Type B pancreatic cell (in vitro differentiated cells): ENCODE measurements at regions not wholly inside any gene's neighbourhood (a gene's known extent, or its start where the extent isn't known, plus 50 kb on each side); places are given as distances from the start of the nearest gene placed in this dataset.
"Not testable (repeated sequence)": the region's sequence is repeated elsewhere in the genome, so short reads cannot be mapped to it uniquely, and the experiment has no call there.

ENCODE experiments used
- DNase-seq: peaks from one replicate; pipeline ENCODE4 v3.0.0; 2021; ENCODE audit warnings: mixed read lengths; ENCODE audit not compliant: unreplicated experiment; ENCODE audit errors: extremely low spot score
- H3K27ac Mint-ChIP-seq: 2 replicates; pipeline ENCODE4 v1.8.0; 2021; ENCODE audit warnings: mild to moderate bottlenecking, mixed read lengths
- H3K27me3 Mint-ChIP-seq: 2 replicates; pipeline ENCODE4 v1.8.0; 2021; ENCODE audit warnings: mixed read lengths
- H3K36me3 Mint-ChIP-seq: 2 replicates; pipeline ENCODE4 v1.8.0; 2021; ENCODE audit warnings: mixed read lengths
- H3K4me1 Mint-ChIP-seq: one replicate; pipeline ENCODE4 v1.8.0; 2021; ENCODE audit warnings: mixed read lengths; ENCODE audit not compliant: unreplicated experiment
- H3K4me3 Mint-ChIP-seq: 2 replicates; pipeline ENCODE4 v1.8.0; 2021; ENCODE audit warnings: mild to moderate bottlenecking, mixed read lengths
- H3K9me3 Mint-ChIP-seq: 2 replicates; pipeline ENCODE4 v1.8.0; 2021; ENCODE audit warnings: mixed read lengths
- TF ChIP-seq, protein P1 (sequence below): fragments of 200-600 bp; sonication (generic); conservative IDR thresholded peaks from 2 replicates; pipeline ENCODE4 v1.5.0; 2021; ENCODE audit warnings: antibody characterized with exemption, mild to moderate bottlenecking

GRCh38 chr4:9008407-9008806 lies 136.8 kb upstream of the HMX1 start:
- H3K27ac Mint-ChIP-seq, H3K9me3 Mint-ChIP-seq, H3K36me3 Mint-ChIP-seq, DNase-seq, H3K4me3 Mint-ChIP-seq, H3K27me3 Mint-ChIP-seq, H3K4me1 Mint-ChIP-seq: not testable (repeated sequence)

GRCh38 chr4:9001153-9001552 lies 129.5 kb upstream of the HMX1 start:
- not testable (repeated sequence) for DNase-seq, H3K9me3 Mint-ChIP-seq
- peaks cover 29% of the 10 kb centered on the region for H3K27me3 Mint-ChIP-seq

GRCh38 chr4:9000505-9001001 lies 128.9 kb upstream of the HMX1 start:
- DNase-seq: peak; percentile 77
- H3K9me3 Mint-ChIP-seq, H3K4me1 Mint-ChIP-seq, H3K27ac Mint-ChIP-seq, H3K36me3 Mint-ChIP-seq: not testable (repeated sequence)
- Mint-ChIP-seq H3K4me3 (peak overlapping the region; percentile 52), H3K27me3 (peaks cover 29% of the 10 kb centered on the region)
- TF ChIP-seq, protein P1, sequence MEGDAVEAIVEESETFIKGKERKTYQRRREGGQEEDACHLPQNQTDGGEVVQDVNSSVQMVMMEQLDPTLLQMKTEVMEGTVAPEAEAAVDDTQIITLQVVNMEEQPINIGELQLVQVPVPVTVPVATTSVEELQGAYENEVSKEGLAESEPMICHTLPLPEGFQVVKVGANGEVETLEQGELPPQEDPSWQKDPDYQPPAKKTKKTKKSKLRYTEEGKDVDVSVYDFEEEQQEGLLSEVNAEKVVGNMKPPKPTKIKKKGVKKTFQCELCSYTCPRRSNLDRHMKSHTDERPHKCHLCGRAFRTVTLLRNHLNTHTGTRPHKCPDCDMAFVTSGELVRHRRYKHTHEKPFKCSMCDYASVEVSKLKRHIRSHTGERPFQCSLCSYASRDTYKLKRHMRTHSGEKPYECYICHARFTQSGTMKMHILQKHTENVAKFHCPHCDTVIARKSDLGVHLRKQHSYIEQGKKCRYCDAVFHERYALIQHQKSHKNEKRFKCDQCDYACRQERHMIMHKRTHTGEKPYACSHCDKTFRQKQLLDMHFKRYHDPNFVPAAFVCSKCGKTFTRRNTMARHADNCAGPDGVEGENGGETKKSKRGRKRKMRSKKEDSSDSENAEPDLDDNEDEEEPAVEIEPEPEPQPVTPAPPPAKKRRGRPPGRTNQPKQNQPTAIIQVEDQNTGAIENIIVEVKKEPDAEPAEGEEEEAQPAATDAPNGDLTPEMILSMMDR: peak; percentile 78

More at GRCh38 chr4:9001153-9001552, 129.5 kb upstream of the HMX1 start:
- not testable (repeated sequence) for H3K4me3 Mint-ChIP-seq, H3K27ac Mint-ChIP-seq, H3K36me3 Mint-ChIP-seq, H3K4me1 Mint-ChIP-seq

DNA sequence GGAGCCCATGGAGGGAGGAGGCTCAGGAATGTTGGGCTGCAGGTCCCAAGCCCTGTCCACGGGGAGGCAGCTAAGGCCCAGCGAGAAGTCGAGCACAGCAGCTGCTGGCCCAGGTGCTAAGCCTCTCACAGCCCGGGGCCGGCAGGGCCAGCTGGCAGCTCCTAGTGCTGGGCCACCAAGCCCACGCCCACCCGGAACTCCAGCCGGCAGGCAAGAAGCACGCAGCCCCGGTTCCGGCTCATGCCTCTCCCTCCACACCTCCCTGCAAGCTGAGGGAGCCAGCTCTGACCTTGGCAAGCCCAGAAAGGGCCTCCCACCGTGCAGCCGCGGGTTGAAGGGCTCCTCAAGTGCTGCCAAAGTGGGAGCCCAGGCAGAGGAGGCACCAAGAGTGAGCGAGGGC lies 121.3 kb upstream of the HMX1 start:
- H3K27ac Mint-ChIP-seq, H3K4me1 Mint-ChIP-seq, H3K9me3 Mint-ChIP-seq, H3K27me3 Mint-ChIP-seq, DNase-seq, H3K4me3 Mint-ChIP-seq, H3K36me3 Mint-ChIP-seq: not testable (repeated sequence)

DNA sequence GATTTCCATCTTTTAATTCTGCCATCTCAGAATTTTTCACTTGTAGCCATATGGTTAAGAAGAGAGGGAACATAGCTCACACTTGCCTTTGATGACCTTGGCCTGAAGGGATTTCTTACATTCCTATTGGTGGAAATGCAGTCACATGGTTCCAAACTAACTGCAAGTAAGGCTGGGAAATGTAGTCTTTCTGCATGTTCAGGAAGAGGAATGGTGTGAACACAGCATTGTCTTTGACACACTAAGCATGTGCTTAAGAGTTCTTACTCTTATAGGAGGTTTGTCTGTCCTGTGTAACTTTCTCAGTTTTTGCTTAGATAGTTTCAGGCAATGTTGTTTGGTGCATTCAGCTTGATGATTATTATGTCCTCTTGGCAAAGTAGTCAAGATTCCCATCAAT lies 119.8 kb upstream of the HMX1 start:
- H3K9me3 Mint-ChIP-seq, H3K4me1 Mint-ChIP-seq, DNase-seq, H3K4me3 Mint-ChIP-seq, H3K27ac Mint-ChIP-seq, H3K36me3 Mint-ChIP-seq: not testable (repeated sequence)
- peaks cover 11% of the 10 kb centered on the region for H3K27me3 Mint-ChIP-seq

- H3K27ac Mint-ChIP-seq, DNase-seq, H3K4me1 Mint-ChIP-seq, H3K36me3 Mint-ChIP-seq, H3K4me3 Mint-ChIP-seq, H3K9me3 Mint-ChIP-seq: not testable (repeated sequence)
- H3K27me3 Mint-ChIP-seq: peaks cover 11% of the 10 kb centered on the region
Measured at GRCh38 chr4:8990341-8990740, 118.7 kb upstream of the HMX1 start.

- H3K36me3 Mint-ChIP-seq, H3K4me3 Mint-ChIP-seq, H3K27ac Mint-ChIP-seq, H3K4me1 Mint-ChIP-seq, H3K9me3 Mint-ChIP-seq, H3K27me3 Mint-ChIP-seq, DNase-seq: not testable (repeated sequence)
Measured at GRCh38 chr4:8985786-8986185, 114.1 kb upstream of the HMX1 start.

DNA sequence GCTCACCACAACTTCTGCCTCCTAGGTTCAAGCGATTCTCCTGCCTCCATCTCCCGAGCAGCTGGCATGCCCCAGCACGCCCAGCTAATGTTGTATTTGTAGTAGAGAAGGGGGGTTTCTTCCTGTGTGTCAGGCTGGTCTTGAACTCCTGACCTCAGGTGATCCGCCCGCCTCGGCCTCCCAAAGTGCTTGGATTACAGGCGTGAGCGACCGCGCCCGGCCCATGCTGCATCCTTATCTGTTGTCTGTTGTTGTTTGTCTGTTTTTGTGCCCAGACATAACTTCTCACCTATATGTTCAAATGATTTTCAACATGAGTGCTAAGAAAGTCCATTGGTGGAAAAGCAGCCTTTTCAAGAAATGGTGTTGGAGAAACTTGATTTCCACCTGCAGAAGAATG lies 113.0 kb upstream of the HMX1 start:
- not testable (repeated sequence) for DNase-seq, H3K4me3 Mint-ChIP-seq, H3K36me3 Mint-ChIP-seq, H3K27ac Mint-ChIP-seq, H3K9me3 Mint-ChIP-seq, H3K4me1 Mint-ChIP-seq, H3K27me3 Mint-ChIP-seq

GRCh38 chr4:8983921-8984320 lies 112.3 kb upstream of the HMX1 start:
- not testable (repeated sequence) for H3K36me3 Mint-ChIP-seq, H3K9me3 Mint-ChIP-seq

DNA sequence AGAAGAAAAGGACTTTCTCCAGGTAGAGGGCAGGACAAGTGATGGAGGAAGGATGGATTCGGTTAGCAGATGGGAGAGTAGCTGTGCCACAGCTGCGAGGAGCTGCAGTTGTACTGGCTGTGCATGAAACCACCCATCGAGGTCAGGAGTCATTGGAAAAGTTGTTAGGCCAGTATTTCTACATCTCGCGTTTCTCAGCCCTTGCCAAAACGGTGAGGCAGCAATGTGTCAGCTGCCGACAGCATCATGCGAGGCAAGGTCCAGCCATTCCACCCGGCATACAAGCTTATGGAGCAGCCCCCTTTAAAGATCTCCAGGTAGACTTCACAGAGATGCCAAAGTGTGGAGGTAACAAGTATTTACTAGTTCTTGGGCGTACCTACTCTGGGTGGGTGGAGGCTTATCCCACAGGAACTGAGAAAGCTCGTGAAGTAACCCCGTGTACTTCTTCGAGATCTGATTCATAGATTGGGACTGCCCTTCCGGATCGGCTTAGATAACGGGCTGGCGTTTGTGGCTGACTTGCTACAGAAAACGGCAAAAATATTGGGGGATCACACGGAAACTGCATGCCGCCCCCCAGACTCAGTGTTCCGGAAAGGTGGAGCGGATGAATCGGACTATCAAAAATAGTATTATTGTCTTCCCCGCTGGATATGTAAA lies 105.0 kb upstream of the HMX1 start:
- H3K4me1 Mint-ChIP-seq, DNase-seq, H3K36me3 Mint-ChIP-seq, H3K27me3 Mint-ChIP-seq, H3K4me3 Mint-ChIP-seq, H3K27ac Mint-ChIP-seq, H3K9me3 Mint-ChIP-seq: not testable (repeated sequence)

More at GRCh38 chr4:8983921-8984320, 112.3 kb upstream of the HMX1 start:
- not testable (repeated sequence) for H3K27me3 Mint-ChIP-seq, H3K4me1 Mint-ChIP-seq, H3K4me3 Mint-ChIP-seq, DNase-seq, H3K27ac Mint-ChIP-seq

DNA sequence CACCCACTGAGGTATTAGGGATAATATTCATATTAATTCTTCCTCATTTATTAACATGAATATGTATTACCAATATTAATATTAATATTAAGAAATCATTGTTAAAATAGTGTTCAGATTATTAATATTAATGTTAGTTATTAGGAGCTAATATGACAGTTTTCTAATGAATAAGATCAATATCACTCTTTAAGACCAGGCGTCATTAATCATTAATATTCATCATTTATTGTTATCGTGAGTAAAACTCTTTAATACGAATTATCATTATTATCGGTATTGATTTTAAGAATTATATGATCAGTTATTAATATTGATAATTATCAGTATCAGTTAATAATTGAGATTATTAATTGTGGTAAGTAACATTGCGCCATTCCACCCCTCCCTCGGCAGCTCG lies 101.0 kb upstream of the HMX1 start:
- not testable (repeated sequence) for H3K36me3 Mint-ChIP-seq, H3K27ac Mint-ChIP-seq, H3K4me3 Mint-ChIP-seq, H3K9me3 Mint-ChIP-seq, H3K4me1 Mint-ChIP-seq, DNase-seq, H3K27me3 Mint-ChIP-seq

GRCh38 chr4:8965896-8966295 lies 94.3 kb upstream of the HMX1 start:
- DNase-seq, H3K4me3 Mint-ChIP-seq, H3K27ac Mint-ChIP-seq, H3K4me1 Mint-ChIP-seq, H3K9me3 Mint-ChIP-seq, H3K36me3 Mint-ChIP-seq: not testable (repeated sequence)
- H3K27me3 Mint-ChIP-seq: peaks cover 15% of the 10 kb centered on the region

GRCh38 chr4:8964201-8964788 lies 92.7 kb upstream of the HMX1 start:
- H3K4me3 Mint-ChIP-seq, H3K27ac Mint-ChIP-seq, H3K36me3 Mint-ChIP-seq, DNase-seq, H3K4me1 Mint-ChIP-seq, H3K9me3 Mint-ChIP-seq: not testable (repeated sequence)
- peaks cover 20% of the 10 kb centered on the region for H3K27me3 Mint-ChIP-seq
